Epithelial cell of proximal tubule (primary cell): ENCODE measurements at regions not wholly inside any gene's neighbourhood (a gene's known extent, or its start where the extent isn't known, plus 50 kb on each side); places are given as distances from the start of the nearest gene placed in this dataset.

Experiments used
- DNase-seq: peaks from one replicate; pipeline ENCODE4 v3.0.0-alpha.2; 2011; ENCODE audit warnings: low read depth
- H3K4me3 ChIP-seq: 2 replicates; pipeline ENCODE4 v1.5.1; 2011; ENCODE audit warnings: low read depth, mild to moderate bottlenecking, low read length
- CTCF ChIP-seq: conservative IDR thresholded peaks from 2 replicates; pipeline ENCODE4 v1.5.1; 2012; ENCODE audit warnings: low read depth, mild to moderate bottlenecking, low read length

DNA sequence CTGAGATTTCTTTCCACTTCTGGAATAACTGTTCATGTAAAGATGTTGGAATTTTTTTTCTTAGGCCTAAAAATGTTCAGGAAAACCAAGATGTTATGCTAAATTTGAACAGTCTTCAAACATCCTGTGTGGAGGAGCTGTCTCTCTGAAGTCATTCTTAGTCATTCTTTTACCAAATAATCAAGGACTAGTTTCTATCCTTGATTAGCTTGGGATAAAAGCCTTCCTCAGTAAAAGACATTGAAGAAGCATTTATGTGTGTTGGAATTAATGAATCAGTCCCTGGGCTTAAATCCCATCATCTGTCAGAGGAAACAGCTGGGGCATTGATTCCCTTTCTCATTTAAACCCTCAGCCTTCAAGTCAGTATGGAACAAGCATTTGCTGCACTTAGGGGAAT, 300.1 kb upstream of the NXPH2 start:
- TF ChIP-seq CTCF = no peak
- DNase-seq = no peak
- no peak overlapping the region for H3K4me3 ChIP-seq

DNA sequence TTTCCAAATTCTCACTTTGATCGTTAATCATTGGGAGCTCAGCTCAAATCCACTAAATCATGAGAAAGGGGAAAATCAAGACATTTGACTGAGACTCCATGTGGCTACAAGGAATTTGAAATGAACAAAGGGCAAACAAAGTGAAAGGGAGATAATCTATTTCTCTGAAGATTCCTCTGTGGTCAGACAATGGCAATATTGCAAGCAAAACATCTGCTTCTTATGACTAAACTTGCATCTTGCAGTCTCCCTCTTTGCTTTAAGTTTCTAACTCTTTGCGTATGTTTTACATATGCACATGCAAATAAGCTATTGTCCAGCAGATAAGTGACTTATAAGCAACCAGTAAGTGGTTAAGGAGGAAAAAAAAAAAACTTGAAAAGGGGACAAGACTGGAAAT, 299.1 kb upstream of the NXPH2 start:
- no peak for DNase-seq
- TF ChIP-seq CTCF = no peak
- H3K4me3 ChIP-seq = no peak overlapping the region

DNA sequence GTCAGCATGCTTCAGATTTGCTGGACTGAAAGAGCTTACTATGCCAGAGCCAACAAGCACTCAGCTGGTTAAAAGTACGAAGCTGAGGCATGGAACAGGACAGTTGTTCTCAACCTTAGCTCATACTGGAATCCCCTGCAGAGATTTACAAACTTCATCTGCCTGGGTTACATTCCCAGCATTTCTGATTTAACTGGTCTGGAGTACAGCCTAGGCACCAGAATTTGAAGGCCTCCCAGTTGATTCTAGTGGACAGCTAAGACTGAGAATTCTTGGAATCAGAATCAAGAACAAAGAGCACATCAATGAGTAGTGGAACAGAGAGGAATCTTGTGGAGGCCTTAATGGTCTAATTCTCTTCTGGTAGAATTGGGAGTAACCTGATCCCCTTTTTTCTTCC, 298.2 kb upstream of the NXPH2 start:
- no peak for DNase-seq
- H3K4me3 ChIP-seq = no peak overlapping the region
- TF ChIP-seq CTCF = no peak

- no peak for DNase-seq
- no peak overlapping the region for H3K4me3 ChIP-seq
- TF ChIP-seq CTCF = no peak
These were observed 297.0 kb upstream of the NXPH2 start for GRCh38 chr2:139077099-139077737.

DNA sequence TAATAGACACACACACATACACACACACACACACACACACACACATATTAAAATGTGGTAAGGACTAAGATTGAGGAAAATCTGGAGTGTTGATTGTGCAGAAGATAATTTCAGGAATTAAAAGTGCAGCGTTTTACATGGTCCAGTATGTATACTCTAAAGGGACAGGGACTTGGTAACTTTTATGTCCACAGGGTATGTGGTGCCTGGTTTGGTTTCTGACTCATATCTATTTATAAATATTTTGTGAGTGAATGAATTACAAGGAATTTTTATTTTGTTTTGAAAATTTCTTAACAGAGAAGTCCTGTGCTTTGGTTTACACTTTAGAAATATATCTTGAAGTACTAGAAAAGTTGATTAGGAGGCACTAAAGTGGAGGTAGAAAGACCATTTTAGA, 287.7 kb upstream of the NXPH2 start:
- no peak overlapping the region for H3K4me3 ChIP-seq
- no peak for TF ChIP-seq CTCF
- no peak for DNase-seq

DNA sequence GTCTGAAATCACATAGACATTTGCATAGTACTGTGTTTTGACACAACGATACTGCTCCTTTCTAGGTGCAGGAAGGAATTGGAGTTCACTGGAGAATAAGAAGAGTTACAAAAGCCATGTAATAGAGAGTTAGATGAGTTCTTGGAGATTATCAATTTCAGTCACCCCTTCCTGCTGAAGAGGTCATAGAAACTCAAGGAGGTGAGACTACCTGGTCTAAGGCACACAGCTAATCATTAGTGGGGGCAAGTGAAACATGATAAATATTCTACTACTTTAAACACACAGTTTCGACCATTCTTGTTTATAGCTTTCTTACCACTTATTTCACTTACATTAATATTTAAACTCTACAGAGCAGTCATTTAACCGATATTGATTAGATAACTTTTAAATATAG, 286.9 kb upstream of the NXPH2 start:
- TF ChIP-seq CTCF = no peak
- no peak overlapping the region for H3K4me3 ChIP-seq
- no peak for DNase-seq

DNA sequence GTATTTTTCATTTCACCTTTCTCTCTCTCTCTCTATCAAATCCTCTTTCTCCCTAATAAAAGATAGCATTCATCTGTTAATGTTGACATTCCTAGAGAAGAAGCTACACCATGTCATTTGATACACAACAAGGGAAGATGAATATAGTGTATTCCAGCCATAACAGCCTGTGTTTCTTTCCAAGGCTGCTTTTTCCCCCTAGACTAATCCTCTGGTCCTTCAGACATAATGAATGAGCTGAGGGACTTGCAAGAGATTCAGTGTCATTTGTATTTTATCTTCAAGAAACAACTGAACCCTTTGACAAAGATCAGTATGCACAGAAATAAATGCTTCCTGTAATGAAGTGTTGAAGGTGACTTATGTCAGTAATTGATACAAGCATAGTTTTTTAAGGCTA, 284.0 kb upstream of the NXPH2 start:
- no peak for TF ChIP-seq CTCF
- DNase-seq = no peak

More for the DNA sequence above, 284.0 kb upstream of the NXPH2 start:
- no peak overlapping the region for H3K4me3 ChIP-seq
